H9 (cell line): ENCODE measurements at regions not wholly inside any gene's neighbourhood (a gene's known extent, or its start where the extent isn't known, plus 50 kb on each side); places are given as distances from the start of the nearest gene placed in this dataset.
"Not testable (repeated sequence)": the region's sequence is repeated elsewhere in the genome, so short reads cannot be mapped to it uniquely, and the experiment has no call there.

Experiments
- DNase-seq: peaks from one replicate; pipeline ENCODE4 v3.0.0-alpha.2; 2017
- H2AFZ ChIP-seq: one replicate; pipeline ENCODE4 v1.6.1; 2013; ENCODE audit warnings: mild to moderate bottlenecking, low read length, control low read depth, moderate library complexity
- H2AK5ac ChIP-seq: 2 replicates; pipeline ENCODE4 v1.6.1; 2013; ENCODE audit warnings: low read length, control low read depth, mixed read lengths; ENCODE audit not compliant: insufficient read length
- H2BK120ac ChIP-seq: one replicate; pipeline ENCODE4 v1.6.1; 2013; ENCODE audit warnings: low read depth, mild to moderate bottlenecking, low read length, control low read depth, inconsistent platforms; ENCODE audit not compliant: poor library complexity, severe bottlenecking
- H2BK12ac ChIP-seq: 2 replicates; pipeline ENCODE4 v1.6.1; 2013; ENCODE audit warnings: low read length, control low read depth, mixed read lengths, low read depth; ENCODE audit not compliant: insufficient read length
- H2BK15ac ChIP-seq: 2 replicates; pipeline ENCODE4 v1.6.1; 2013; ENCODE audit warnings: low read depth, low read length, control low read depth
- H2BK20ac ChIP-seq: one replicate; pipeline ENCODE4 v1.6.1; 2013; ENCODE audit warnings: low read depth, mild to moderate bottlenecking, low read length, control low read depth, inconsistent platforms; ENCODE audit not compliant: poor library complexity, severe bottlenecking
- H2BK5ac ChIP-seq: 2 replicates; pipeline ENCODE4 v1.6.1; 2013; ENCODE audit warnings: low read length, control low read depth, mixed read lengths; ENCODE audit not compliant: insufficient read length
- H3K14ac ChIP-seq: 2 replicates; pipeline ENCODE4 v1.6.1; 2013; ENCODE audit warnings: low read length, control low read depth; ENCODE audit not compliant: insufficient read depth
- H3K18ac ChIP-seq: 2 replicates; pipeline ENCODE4 v1.6.1; 2013; ENCODE audit warnings: low read depth, mild to moderate bottlenecking, mixed read lengths, low read length, control low read depth; ENCODE audit not compliant: insufficient read length
- H3K23ac ChIP-seq: 2 replicates; pipeline ENCODE4 v1.6.1; 2013; ENCODE audit warnings: low read length, control low read depth, mixed read lengths, low read depth; ENCODE audit not compliant: insufficient read length
- H3K23me2 ChIP-seq: 2 replicates; pipeline ENCODE4 v1.6.1; 2013; ENCODE audit warnings: low read depth, mild to moderate bottlenecking, mixed read lengths, low read length, control low read depth; ENCODE audit not compliant: insufficient read length, poor library complexity, severe bottlenecking
- H3K27ac ChIP-seq: 2 replicates; pipeline ENCODE4 v1.5.1; 2013; ENCODE audit warnings: low read length, control low read depth, mixed read lengths, low read depth; ENCODE audit not compliant: insufficient read length
- H3K27me3 ChIP-seq: 2 replicates; pipeline ENCODE4 v1.6.1; 2013; ENCODE audit warnings: low read length, control low read depth, inconsistent platforms; ENCODE audit not compliant: insufficient read depth
- H3K4ac ChIP-seq: 2 replicates; pipeline ENCODE4 v1.6.1; 2013; ENCODE audit warnings: low read depth, mild to moderate bottlenecking, control low read depth, inconsistent platforms, low read length, moderate library complexity
- H3K4me1 ChIP-seq: 2 replicates; pipeline ENCODE4 v1.6.1; 2013; ENCODE audit warnings: low read length, control low read depth, inconsistent platforms; ENCODE audit not compliant: insufficient read depth
- H3K4me2 ChIP-seq: 2 replicates; pipeline ENCODE4 v1.6.1; 2013; ENCODE audit warnings: low read length, control low read depth, mixed read lengths; ENCODE audit not compliant: insufficient read length, insufficient read depth
- H3K56ac ChIP-seq: 2 replicates; pipeline ENCODE4 v1.6.1; 2013; ENCODE audit warnings: low read depth, mild to moderate bottlenecking, mixed read lengths, low read length, control low read depth; ENCODE audit not compliant: insufficient read length
- H3K79me1 ChIP-seq: 2 replicates; pipeline ENCODE4 v1.6.1; 2013; ENCODE audit warnings: low read depth, mild to moderate bottlenecking, moderate library complexity, low read length, control low read depth, inconsistent platforms; ENCODE audit not compliant: insufficient read depth, poor library complexity, severe bottlenecking
- H3K79me2 ChIP-seq: 2 replicates; pipeline ENCODE4 v1.6.1; 2013; ENCODE audit warnings: low read length, control low read depth, inconsistent platforms; ENCODE audit not compliant: insufficient read depth
- H3K9ac ChIP-seq: 2 replicates; pipeline ENCODE4 v1.6.1; 2013; ENCODE audit warnings: low read length, control low read depth, mixed read lengths; ENCODE audit not compliant: insufficient read length; ENCODE audit errors: extremely low read depth
- H3K9me3 ChIP-seq: one replicate; pipeline ENCODE4 v1.6.1; 2013; ENCODE audit warnings: low read depth, low read length, inconsistent platforms; ENCODE audit not compliant: control insufficient read depth
- H3T11ph ChIP-seq: one replicate; pipeline ENCODE4 v1.6.1; 2013; ENCODE audit warnings: mild to moderate bottlenecking, low read length, control low read depth, inconsistent platforms
- H4K20me1 ChIP-seq: one replicate; pipeline ENCODE4 v1.6.1; 2013; ENCODE audit not compliant: control insufficient read depth, insufficient read length, insufficient read depth
- H4K5ac ChIP-seq: 2 replicates; pipeline ENCODE4 v1.6.1; 2013; ENCODE audit warnings: low read depth, mild to moderate bottlenecking, mixed read lengths, low read length, control low read depth; ENCODE audit not compliant: insufficient read length
- H4K8ac ChIP-seq: replicated peaks from 2 replicates; pipeline ENCODE4 v1.6.1; 2013; ENCODE audit warnings: low read length, control low read depth, mixed read lengths, low read depth; ENCODE audit not compliant: insufficient read length
- H4K91ac ChIP-seq: 2 replicates; pipeline ENCODE4 v1.6.1; 2013; ENCODE audit warnings: low read depth, mild to moderate bottlenecking, moderate library complexity, mixed read lengths, low read length, control low read depth; ENCODE audit not compliant: insufficient read length
- H3K27ac Mint-ChIP-seq, 3 experiments: 2 replicates in 2 of 3; 3 replicates in 1 of 3; pipeline ENCODE4 v1.8.0; 2020 to 2021; ENCODE audit warnings: mixed read lengths in 3 of 3, mild to moderate bottlenecking in 1 of 3, moderate library complexity in 1 of 3
- H3K27me3 Mint-ChIP-seq: 2 replicates; pipeline ENCODE4 v1.8.0; 2021; ENCODE audit warnings: low read depth, mild to moderate bottlenecking, moderate library complexity, mixed read lengths
- H3K36me3 Mint-ChIP-seq, 3 experiments: 2 replicates in 2 of 3; 3 replicates in 1 of 3; pipeline ENCODE4 v1.8.0; 2020 to 2021; ENCODE audit warnings: low read depth in 3 of 3, mixed read lengths in 3 of 3; ENCODE audit not compliant: insufficient read depth in 1 of 3
- H3K4me1 Mint-ChIP-seq, 2 experiments: 2 replicates each; pipeline ENCODE4 v1.8.0; 2020; ENCODE audit warnings: mixed read lengths in 2 of 2
- H3K4me3 Mint-ChIP-seq, 2 experiments: 2 replicates in 1 of 2; 3 replicates in 1 of 2; pipeline ENCODE4 v1.8.0; 2020 to 2021; ENCODE audit warnings: mild to moderate bottlenecking in 2 of 2, mixed read lengths in 2 of 2, moderate library complexity in 1 of 2
- H3K9me3 Mint-ChIP-seq, 2 experiments: 2 replicates in 1 of 2; 3 replicates in 1 of 2; pipeline ENCODE4 v1.8.0; 2020; ENCODE audit warnings: mild to moderate bottlenecking in 2 of 2, mixed read lengths in 2 of 2, moderate library complexity in 1 of 2
- CTCF ChIP-seq: fragments of 200-600 bp; sonication (generic); conservative IDR thresholded peaks from 3 replicates; pipeline ENCODE4 v1.8.0; 2021; ENCODE audit warnings: antibody characterized with exemption, mild to moderate bottlenecking
- WGBS: extraction: QIAGEN DNeasy Blood & Tissue Kit; methylation state at CpG from one replicate; pipeline ENCODE4 v1.1.7; 2013; ENCODE audit warnings: missing lambda C conversion rate, low lambda C conversion rate, mixed read lengths; ENCODE audit not compliant: insufficient read length; ENCODE audit errors: extremely low coverage; 5-methylcytosine and 5-hydroxymethylcytosine counted together

DNA sequence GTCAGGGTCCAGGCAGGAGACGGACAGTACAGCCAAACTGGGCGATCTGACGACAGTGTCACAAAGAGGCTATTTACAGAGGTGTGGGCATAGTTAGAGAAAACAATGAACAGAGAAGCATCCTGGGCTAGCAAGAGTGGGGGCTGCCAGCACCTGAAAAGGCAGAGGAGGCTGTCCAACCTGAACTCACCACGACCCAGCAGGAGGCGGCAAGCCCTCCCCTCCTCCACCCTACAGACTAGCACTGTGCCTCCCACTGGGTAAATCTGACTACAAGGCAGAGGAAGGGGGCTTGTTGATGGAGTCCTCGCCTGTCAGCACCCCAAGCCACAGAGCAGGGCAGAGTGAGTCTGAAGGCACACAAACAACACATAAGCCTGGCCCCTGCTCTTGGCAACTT, 52.8 kb upstream of the CDYL start:
- no peak overlapping the region for H3T11ph ChIP-seq
- no peak overlapping the region for H2BK20ac ChIP-seq
- H2BK15ac ChIP-seq, result no peak overlapping the region
- no peak overlapping the region for H2AK5ac ChIP-seq
- TF ChIP-seq CTCF, result no peak
- no peaks in the 10 kb centered on the region for H3K79me2 ChIP-seq
- peak overlapping the region in 1 of 3 experiments; percentile 78; a peak in 1 of 7 replicates for H3K27ac Mint-ChIP-seq
- H3K27me3 ChIP-seq, result no peaks in the 10 kb centered on the region
- no peak overlapping the region for H4K5ac ChIP-seq
- H3K23me2 ChIP-seq, result no peaks in the 10 kb centered on the region
- H2BK5ac ChIP-seq, result no peak overlapping the region
- H3K4me1 ChIP-seq, result peaks cover 6% of the 10 kb centered on the region; the same call in 1 of the 2 replicates
- peaks cover 31 to 47% of the 10 kb centered on the region in 2 experiments for H3K4me1 Mint-ChIP-seq
- no peak overlapping the region for H2AFZ ChIP-seq
- H3K56ac ChIP-seq, result no peak overlapping the region
- no peak overlapping the region for H3K23ac ChIP-seq
- H3K27ac ChIP-seq, result no peak overlapping the region
- no peak overlapping the region for H3K4me2 ChIP-seq
- H3K9ac ChIP-seq, result no peak overlapping the region
- H3K79me1 ChIP-seq, result no peaks in the 10 kb centered on the region
- no peak overlapping the region for H2BK12ac ChIP-seq
- no peaks in the 10 kb centered on the region for H3K9me3 Mint-ChIP-seq
- peak overlapping the region in 1 of 2 experiments; percentile 35; a peak in 2 of 5 replicates for H3K4me3 Mint-ChIP-seq
- no peak overlapping the region for H4K91ac ChIP-seq
- H3K18ac ChIP-seq, result no peak overlapping the region
- no peak overlapping the region for H4K8ac ChIP-seq
- H3K14ac ChIP-seq, result no peak overlapping the region
- H3K36me3 Mint-ChIP-seq, result no peaks in the 10 kb centered on the region
- WGBS, result no CpG with 5 or more reads among the region's 6 CpGs
- no peaks in the 10 kb centered on the region for H3K9me3 ChIP-seq
- no peaks in the 10 kb centered on the region for H4K20me1 ChIP-seq
- peak; percentile 38 for DNase-seq
- H3K4ac ChIP-seq, result no peak overlapping the region
- no peak overlapping the region for H2BK120ac ChIP-seq
- H3K27me3 Mint-ChIP-seq, result peaks cover 2% of the 10 kb centered on the region

DNA sequence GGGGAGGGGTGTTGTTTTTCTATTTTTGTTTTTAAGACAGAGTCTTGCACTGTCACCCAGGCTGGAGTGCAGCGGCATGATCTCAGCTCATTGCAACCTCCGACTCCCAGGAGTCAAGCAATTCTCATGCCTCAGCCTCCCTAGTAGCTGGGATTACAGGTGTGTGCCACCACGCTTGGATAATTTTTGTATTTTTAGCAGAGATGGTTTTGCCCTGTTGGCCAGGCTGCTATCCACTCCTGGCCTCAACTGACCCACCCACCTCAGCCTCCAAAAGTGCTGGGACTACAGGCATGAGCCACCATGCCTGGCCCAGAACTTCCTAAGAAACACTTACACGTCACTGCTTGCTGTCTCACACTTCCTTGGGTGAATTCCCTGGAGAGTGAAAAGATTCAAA, 54.8 kb upstream of the CDYL start:
- H3K9me3 ChIP-seq, DNase-seq, H3K36me3 Mint-ChIP-seq, H3K9me3 Mint-ChIP-seq, H3K18ac ChIP-seq, H3K79me1 ChIP-seq, H3K23me2 ChIP-seq, H3T11ph ChIP-seq, H3K14ac ChIP-seq, H3K27me3 Mint-ChIP-seq, H3K4me2 ChIP-seq, H2BK12ac ChIP-seq, H3K4ac ChIP-seq, H3K4me1 ChIP-seq, H2BK120ac ChIP-seq, H4K91ac ChIP-seq, H2BK20ac ChIP-seq, H3K56ac ChIP-seq, H3K27ac Mint-ChIP-seq, H2AFZ ChIP-seq, H4K8ac ChIP-seq, H2BK15ac ChIP-seq, H4K20me1 ChIP-seq, H3K79me2 ChIP-seq, H3K27ac ChIP-seq, H2AK5ac ChIP-seq, H3K23ac ChIP-seq, H3K9ac ChIP-seq, H3K27me3 ChIP-seq, H2BK5ac ChIP-seq, H4K5ac ChIP-seq, H3K4me3 Mint-ChIP-seq: not testable (repeated sequence)
- WGBS, result no CpG with 5 or more reads among the region's 4 CpGs
- H3K4me1 Mint-ChIP-seq, result peaks cover 24 to 33% of the 10 kb centered on the region in 2 experiments
